Sigmoid colon (tissue), 4 donors: ENCODE measurements at regions not wholly inside any gene's neighbourhood (a gene's known extent, or its start where the extent isn't known, plus 50 kb on each side); places are given as distances from the start of the nearest gene placed in this dataset.

Experiments
- CTCF ChIP-seq, 4 experiments: fragments of 450-650 bp in 3 of 4; fragments of 200-600 bp in 1 of 4; IDR thresholded peaks; one replicate each; pipeline ENCODE4 v1.5.1; 2016 to 2019; ENCODE audit warnings: antibody characterized with exemption in 4 of 4, mild to moderate bottlenecking in 3 of 4, moderate library complexity in 2 of 4
- EP300 ChIP-seq, 4 donors: sonication (generic); formaldehyde crosslinking; IDR thresholded peaks; one replicate each; pipeline ENCODE4 v1.6.1; 2017; ENCODE audit warnings: antibody characterized with exemption in 4 of 4
- POLR2A ChIP-seq, 2 donors: fragments of 450-650 bp; IDR thresholded peaks; one replicate each; pipeline ENCODE4 v1.6.1; 2016; ENCODE audit warnings: antibody characterized with exemption in 2 of 2, mild to moderate bottlenecking in 2 of 2, moderate library complexity in 2 of 2
- POLR2AphosphoS5 ChIP-seq, 4 donors: sonication (generic); formaldehyde crosslinking; IDR thresholded peaks; one replicate each; pipeline ENCODE4 v1.6.1; 2017; ENCODE audit warnings: antibody characterized with exemption in 4 of 4

- no peak for TF ChIP-seq POLR2A (IDR thresholded peaks at IDR 0.05)
- TF ChIP-seq CTCF (IDR thresholded peaks at IDR 0.05), result no peak
- no peak for TF ChIP-seq POLR2AphosphoS5 (IDR thresholded peaks at IDR 0.05)
- TF ChIP-seq EP300 (IDR thresholded peaks at IDR 0.05), result no peak
Measured at GRCh38 chr10:20698837-20699236, 198.3 kb downstream of the NEBL start.
